GM12875 (cell line): ENCODE measurements at regions not wholly inside any gene's neighbourhood (a gene's known extent, or its start where the extent isn't known, plus 50 kb on each side); places are given as distances from the start of the nearest gene placed in this dataset.

Source experiments
- H3K4me3 ChIP-seq: one replicate; pipeline ENCODE4 v1.5.1; 2011; ENCODE audit warnings: low read depth, low read length, control low read depth
- TF ChIP-seq, protein P1 (sequence below): IDR thresholded peaks from 2 replicates; pipeline ENCODE4 v1.5.1; 2011; ENCODE audit warnings: low read depth, mild to moderate bottlenecking, control low read depth, inconsistent platforms, low read length, moderate library complexity, borderline replicate concordance; ENCODE audit not compliant: insufficient read depth

GRCh38 chrX:22366166-22366702 lies 93.5 kb downstream of the CBLL2 start:
- TF ChIP-seq, protein P1, sequence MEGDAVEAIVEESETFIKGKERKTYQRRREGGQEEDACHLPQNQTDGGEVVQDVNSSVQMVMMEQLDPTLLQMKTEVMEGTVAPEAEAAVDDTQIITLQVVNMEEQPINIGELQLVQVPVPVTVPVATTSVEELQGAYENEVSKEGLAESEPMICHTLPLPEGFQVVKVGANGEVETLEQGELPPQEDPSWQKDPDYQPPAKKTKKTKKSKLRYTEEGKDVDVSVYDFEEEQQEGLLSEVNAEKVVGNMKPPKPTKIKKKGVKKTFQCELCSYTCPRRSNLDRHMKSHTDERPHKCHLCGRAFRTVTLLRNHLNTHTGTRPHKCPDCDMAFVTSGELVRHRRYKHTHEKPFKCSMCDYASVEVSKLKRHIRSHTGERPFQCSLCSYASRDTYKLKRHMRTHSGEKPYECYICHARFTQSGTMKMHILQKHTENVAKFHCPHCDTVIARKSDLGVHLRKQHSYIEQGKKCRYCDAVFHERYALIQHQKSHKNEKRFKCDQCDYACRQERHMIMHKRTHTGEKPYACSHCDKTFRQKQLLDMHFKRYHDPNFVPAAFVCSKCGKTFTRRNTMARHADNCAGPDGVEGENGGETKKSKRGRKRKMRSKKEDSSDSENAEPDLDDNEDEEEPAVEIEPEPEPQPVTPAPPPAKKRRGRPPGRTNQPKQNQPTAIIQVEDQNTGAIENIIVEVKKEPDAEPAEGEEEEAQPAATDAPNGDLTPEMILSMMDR = no peak
- no peak overlapping the region for H3K4me3 ChIP-seq

DNA sequence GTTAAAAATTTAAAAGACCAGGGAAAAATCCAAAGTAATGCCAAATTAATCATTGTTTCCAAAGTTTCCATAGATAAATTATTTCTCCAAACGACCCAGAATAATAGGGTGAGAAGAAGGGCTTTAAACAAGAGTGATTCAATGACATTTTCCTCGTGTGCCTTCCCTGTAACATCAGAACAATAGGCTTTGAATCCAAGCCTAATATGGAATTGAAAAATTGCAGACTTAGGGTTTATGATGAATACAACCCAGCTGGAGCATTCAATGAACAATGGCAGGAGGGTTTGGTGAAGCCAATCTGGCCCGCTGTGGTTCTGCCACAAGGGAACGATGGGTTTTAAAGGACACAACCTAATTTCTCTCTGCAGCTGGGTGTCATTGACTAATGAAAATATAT lies 94.2 kb downstream of the CBLL2 start:
- TF ChIP-seq, protein P1 = no peak
- H3K4me3 ChIP-seq = no peak overlapping the region

DNA sequence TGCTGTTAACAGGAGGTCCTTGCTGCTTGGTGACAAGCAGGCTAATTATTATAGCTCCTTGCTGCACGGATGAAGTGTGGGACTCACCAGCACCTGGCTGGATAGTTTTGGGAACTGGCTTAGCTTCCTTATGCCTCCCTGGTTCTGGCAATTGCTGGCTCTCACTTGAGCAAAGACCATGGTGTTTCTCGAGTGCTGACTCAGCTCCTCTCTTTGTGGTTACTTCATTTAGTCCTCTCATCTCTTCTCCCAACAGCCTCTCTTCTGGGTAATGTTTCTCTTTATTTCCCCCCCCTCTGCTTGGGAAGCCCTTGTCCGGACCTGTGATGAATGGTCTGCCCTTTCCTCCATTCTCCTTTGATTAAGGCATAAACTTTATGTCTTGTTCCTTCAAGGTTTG lies 100.4 kb downstream of the CBLL2 start:
- no peak overlapping the region for H3K4me3 ChIP-seq
- TF ChIP-seq, protein P1 = no peak

GRCh38 chrX:22373766-22374165 lies 101.1 kb downstream of the CBLL2 start:
- H3K4me3 ChIP-seq = no peak overlapping the region
- TF ChIP-seq, protein P1 = no peak

GRCh38 chrX:22376369-22376768 lies 103.7 kb downstream of the CBLL2 start:
- TF ChIP-seq, protein P1 = no peak

GRCh38 chrX:22378296-22378695 lies 105.6 kb downstream of the CBLL2 start:
- H3K4me3 ChIP-seq = no peak overlapping the region
- TF ChIP-seq, protein P1 = no peak

More at GRCh38 chrX:22376369-22376768, 103.7 kb downstream of the CBLL2 start:
- no peak overlapping the region for H3K4me3 ChIP-seq

DNA sequence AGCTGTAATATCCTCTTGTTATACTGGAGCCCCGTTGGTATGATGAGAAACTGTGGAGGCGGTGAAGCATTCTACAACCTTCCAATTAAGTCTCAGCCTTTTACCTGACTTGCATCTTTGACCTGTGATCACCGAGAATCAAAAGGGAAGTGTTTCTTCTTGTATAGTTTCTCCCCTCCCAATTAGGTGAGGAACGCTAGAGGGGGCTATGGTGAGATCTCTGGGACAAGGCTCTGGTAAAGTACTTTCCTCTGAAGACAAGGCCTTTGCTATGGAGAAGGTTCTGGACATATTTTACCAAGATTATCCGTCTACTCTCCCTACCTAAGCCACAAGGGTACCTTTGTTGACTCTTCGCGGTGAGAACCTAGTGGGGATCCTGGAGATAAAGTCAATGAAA lies 111.3 kb downstream of the CBLL2 start:
- TF ChIP-seq, protein P1 = no peak
- H3K4me3 ChIP-seq = no peak overlapping the region
